ENCODE measurements at regions not wholly inside any gene's neighbourhood (a gene's known extent, or its start where the extent isn't known, plus 50 kb on each side); places are given as distances from the start of the nearest gene placed in this dataset.
A peak's percentile ranks its signal among the peaks of the same experiment; 100 is the strongest.

GRCh38 chr6:113449051-113449450, 408.1 kb upstream of the MARCKS start:
- no peak for DNase-seq (ENCODE audit: low read depth)

- no peak for DNase-seq (ENCODE audit: low read depth)
Measured at GRCh38 chr6:113450061-113450465, 407.1 kb upstream of the MARCKS start.

- no peak for DNase-seq (ENCODE audit: low read depth)
Measured at GRCh38 chr6:113451049-113451448, 406.1 kb upstream of the MARCKS start.

GRCh38 chr6:113457198-113457597, 399.9 kb upstream of the MARCKS start:
- peak; percentile 72 for DNase-seq (ENCODE audit: low read depth)

GRCh38 chr6:113457751-113458150, 399.4 kb upstream of the MARCKS start:
- DNase-seq (ENCODE audit: low read depth) = no peak

- peak; percentile 6 for DNase-seq (ENCODE audit: low read depth)
Measured at GRCh38 chr6:113458368-113459010, 398.7 kb upstream of the MARCKS start.

- DNase-seq (ENCODE audit: low read depth) = no peak
Measured at GRCh38 chr6:113461153-113461932, 395.8 kb upstream of the MARCKS start.

- DNase-seq (ENCODE audit: low read depth) = no peak
Measured at GRCh38 chr6:113464536-113464935, 392.6 kb upstream of the MARCKS start.

GRCh38 chr6:113464960-113465359, 392.2 kb upstream of the MARCKS start:
- peak; percentile 85 for DNase-seq (ENCODE audit: low read depth)

- no peak for DNase-seq (ENCODE audit: low read depth)
Measured at GRCh38 chr6:113466526-113466925, 390.6 kb upstream of the MARCKS start.

- DNase-seq (ENCODE audit: low read depth) = no peak
Measured at GRCh38 chr6:113475392-113475791, 381.8 kb upstream of the MARCKS start.

GRCh38 chr6:113476937-113477839, 380.0 kb upstream of the MARCKS start:
- DNase-seq (ENCODE audit: low read depth) = peak; percentile 59

GRCh38 chr6:113480616-113481015, 376.5 kb upstream of the MARCKS start:
- DNase-seq (ENCODE audit: low read depth) = no peak

- DNase-seq (ENCODE audit: low read depth) = peak; percentile 46
Measured at GRCh38 chr6:113481458-113481857, 375.7 kb upstream of the MARCKS start.

GRCh38 chr6:113481910-113482309, 375.2 kb upstream of the MARCKS start:
- DNase-seq (ENCODE audit: low read depth) = no peak

GRCh38 chr6:113482771-113483170, 374.4 kb upstream of the MARCKS start:
- no peak for DNase-seq (ENCODE audit: low read depth)

- DNase-seq (ENCODE audit: low read depth) = no peak
Measured at GRCh38 chr6:113486199-113486598, 370.9 kb upstream of the MARCKS start.

- no peak for DNase-seq (ENCODE audit: low read depth)
Measured at GRCh38 chr6:113487489-113488058, 369.6 kb upstream of the MARCKS start.

GRCh38 chr6:113488061-113488460, 369.1 kb upstream of the MARCKS start:
- DNase-seq (ENCODE audit: low read depth) = no peak

GRCh38 chr6:113488812-113489685, 368.1 kb upstream of the MARCKS start:
- peak; percentile 17 for DNase-seq (ENCODE audit: low read depth)
